ENCODE measurements at regions not wholly inside any gene's neighbourhood (a gene's known extent, or its start where the extent isn't known, plus 50 kb on each side); places are given as distances from the start of the nearest gene placed in this dataset.

DNA sequence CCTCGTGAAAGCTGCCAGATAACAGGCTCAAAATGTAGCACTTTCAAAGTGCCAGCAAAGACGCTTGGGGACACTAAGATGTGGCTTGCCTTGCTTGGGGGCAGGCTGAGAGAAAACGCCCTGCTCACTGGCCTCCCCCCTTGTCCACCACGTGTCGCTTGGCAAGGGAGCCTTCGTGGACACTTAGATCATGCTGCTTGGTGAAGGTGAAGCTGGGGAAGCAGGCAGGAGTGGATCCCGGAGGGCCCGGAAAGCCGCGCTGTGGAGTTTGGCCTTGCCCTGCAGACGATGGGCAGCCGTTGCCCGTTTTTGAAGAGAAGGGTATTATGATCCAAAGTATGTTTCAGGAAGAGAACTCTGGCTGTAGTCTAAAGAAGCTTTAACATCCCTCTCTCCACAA, 53.4 kb upstream of the BDKRB2 start:
- DNase-seq (ENCODE audit: extremely low spot score), result no peak
- ChIA-PET CTCF (interaction anchor here (1.0 kb wide), 1 partner anchor 50 kb away, joined by 3 read pairs; no protein-coding TSS in a partner anchor), POLR2A (no interaction called here)
- TF ChIP-seq, protein P1, sequence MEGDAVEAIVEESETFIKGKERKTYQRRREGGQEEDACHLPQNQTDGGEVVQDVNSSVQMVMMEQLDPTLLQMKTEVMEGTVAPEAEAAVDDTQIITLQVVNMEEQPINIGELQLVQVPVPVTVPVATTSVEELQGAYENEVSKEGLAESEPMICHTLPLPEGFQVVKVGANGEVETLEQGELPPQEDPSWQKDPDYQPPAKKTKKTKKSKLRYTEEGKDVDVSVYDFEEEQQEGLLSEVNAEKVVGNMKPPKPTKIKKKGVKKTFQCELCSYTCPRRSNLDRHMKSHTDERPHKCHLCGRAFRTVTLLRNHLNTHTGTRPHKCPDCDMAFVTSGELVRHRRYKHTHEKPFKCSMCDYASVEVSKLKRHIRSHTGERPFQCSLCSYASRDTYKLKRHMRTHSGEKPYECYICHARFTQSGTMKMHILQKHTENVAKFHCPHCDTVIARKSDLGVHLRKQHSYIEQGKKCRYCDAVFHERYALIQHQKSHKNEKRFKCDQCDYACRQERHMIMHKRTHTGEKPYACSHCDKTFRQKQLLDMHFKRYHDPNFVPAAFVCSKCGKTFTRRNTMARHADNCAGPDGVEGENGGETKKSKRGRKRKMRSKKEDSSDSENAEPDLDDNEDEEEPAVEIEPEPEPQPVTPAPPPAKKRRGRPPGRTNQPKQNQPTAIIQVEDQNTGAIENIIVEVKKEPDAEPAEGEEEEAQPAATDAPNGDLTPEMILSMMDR (IDR thresholded peaks at IDR 0.05; ENCODE audit: control extremely low read depth, extremely low read depth, low read depth, missing control alignments), result no peak

- DNase-seq (ENCODE audit: extremely low spot score), result no peak
- TF ChIP-seq, protein P1 (IDR thresholded peaks at IDR 0.05; ENCODE audit: control extremely low read depth, extremely low read depth, low read depth, missing control alignments), result no peak
- ChIA-PET POLR2A (no interaction called here), CTCF (interaction anchor here (1.3 kb wide), 1 partner anchor 14 kb away, joined by 3 read pairs; no protein-coding TSS in a partner anchor)
Measured at GRCh38 chr14:96153003-96153402, 51.6 kb upstream of the BDKRB2 start.
